GM19463 (cell line): ENCODE measurements at regions not wholly inside any gene's neighbourhood (a gene's known extent, or its start where the extent isn't known, plus 50 kb on each side); places are given as distances from the start of the nearest gene placed in this dataset.
"Not testable (repeated sequence)": the region's sequence is repeated elsewhere in the genome, so short reads cannot be mapped to it uniquely, and the experiment has no call there.

ENCODE experiments used
- ATAC-seq: cut with Tn5 transposase; IDR thresholded peaks from one replicate; pipeline ENCODE4 v1.9.1; 2021; ENCODE audit warnings: mild to moderate bottlenecking, moderate library complexity; ENCODE audit not compliant: unreplicated experiment

- no peak for ATAC-seq
These were observed 55.0 kb upstream of the CXXC4 start for GRCh38 chr4:104549736-104550135.

GRCh38 chr4:104559502-104559901, 64.8 kb upstream of the CXXC4 start:
- ATAC-seq, result peak; percentile 50

- no peak for ATAC-seq
These were observed 76.6 kb upstream of the CXXC4 start for GRCh38 chr4:104571341-104571740.

GRCh38 chr4:104574371-104574770, 79.7 kb upstream of the CXXC4 start:
- ATAC-seq, result no peak

- no peak for ATAC-seq
These were observed 80.6 kb upstream of the CXXC4 start for GRCh38 chr4:104575278-104575677.

GRCh38 chr4:104577405-104577804, 82.7 kb upstream of the CXXC4 start:
- no peak for ATAC-seq

- not testable (repeated sequence) for ATAC-seq
These were observed 86.8 kb upstream of the CXXC4 start for GRCh38 chr4:104581476-104581875.

GRCh38 chr4:104582056-104582455, 87.4 kb upstream of the CXXC4 start:
- not testable (repeated sequence) for ATAC-seq

- ATAC-seq, result no peak
These were observed 94.7 kb upstream of the CXXC4 start for GRCh38 chr4:104589264-104589868.

GRCh38 chr4:104591510-104591911, 96.8 kb upstream of the CXXC4 start:
- no peak for ATAC-seq

GRCh38 chr4:104592183-104592582, 97.5 kb upstream of the CXXC4 start:
- ATAC-seq, result no peak

GRCh38 chr4:104593019-104593418, 98.3 kb upstream of the CXXC4 start:
- ATAC-seq, result no peak

GRCh38 chr4:104596189-104596588, 101.5 kb upstream of the CXXC4 start:
- no peak for ATAC-seq

GRCh38 chr4:104615496-104615895, 120.8 kb upstream of the CXXC4 start:
- no peak for ATAC-seq

- no peak for ATAC-seq
These were observed 121.2 kb upstream of the CXXC4 start for GRCh38 chr4:104615926-104616325.

- ATAC-seq, result no peak
These were observed 121.7 kb upstream of the CXXC4 start for GRCh38 chr4:104616401-104616820.

- ATAC-seq, result no peak
These were observed 131.0 kb upstream of the CXXC4 start for GRCh38 chr4:104625706-104626105.

- ATAC-seq, result no peak
These were observed 134.9 kb upstream of the CXXC4 start for GRCh38 chr4:104629601-104630000.

GRCh38 chr4:104630272-104630671, 135.6 kb upstream of the CXXC4 start:
- ATAC-seq, result no peak

- ATAC-seq, result no peak
These were observed 136.3 kb upstream of the CXXC4 start for GRCh38 chr4:104631000-104631399.

GRCh38 chr4:104641418-104641817, 146.7 kb upstream of the CXXC4 start:
- no peak for ATAC-seq

GRCh38 chr4:104642521-104642920, 147.8 kb upstream of the CXXC4 start:
- ATAC-seq, result no peak

- ATAC-seq, result no peak
These were observed 149.1 kb upstream of the CXXC4 start for GRCh38 chr4:104643805-104644204.
